ENCODE measurements at regions not wholly inside any gene's neighbourhood (a gene's known extent, or its start where the extent isn't known, plus 50 kb on each side); places are given as distances from the start of the nearest gene placed in this dataset.
"Not testable (repeated sequence)": the region's sequence is repeated elsewhere in the genome, so short reads cannot be mapped to it uniquely, and the experiment has no call there.

GRCh38 chr10:64732372-64732957, 1211.3 kb downstream of the REEP3 start:
- DNase-seq (ENCODE audit: low spot score): no peak

- DNase-seq (ENCODE audit: low spot score): peak; percentile 16
Observed at GRCh38 chr10:64733980-64734379, 1212.8 kb downstream of the REEP3 start.

- DNase-seq (ENCODE audit: low spot score): no peak
Observed at GRCh38 chr10:64738462-64738861, 1217.3 kb downstream of the REEP3 start.

GRCh38 chr10:64745565-64745964, 1224.4 kb downstream of the REEP3 start:
- DNase-seq (ENCODE audit: low spot score): no peak

- DNase-seq (ENCODE audit: low spot score): no peak
Observed at GRCh38 chr10:64750672-64751071, 1229.5 kb downstream of the REEP3 start.

GRCh38 chr10:64753516-64753915, 1232.3 kb downstream of the REEP3 start:
- no peak for DNase-seq (ENCODE audit: low spot score)

GRCh38 chr10:64760371-64760770, 1239.2 kb downstream of the REEP3 start:
- DNase-seq (ENCODE audit: low spot score): no peak

- DNase-seq (ENCODE audit: low spot score): no peak
Observed at GRCh38 chr10:64762861-64763260, 1241.7 kb downstream of the REEP3 start.

GRCh38 chr10:64765498-64765897, 1244.3 kb downstream of the REEP3 start:
- DNase-seq (ENCODE audit: low spot score): no peak

GRCh38 chr10:64771253-64772050, 1250.3 kb downstream of the REEP3 start:
- DNase-seq (ENCODE audit: low spot score): no peak

- DNase-seq (ENCODE audit: low spot score): peak; percentile 6
Observed at GRCh38 chr10:64773357-64773756, 1252.2 kb downstream of the REEP3 start.

GRCh38 chr10:64784451-64784850, 1263.2 kb downstream of the REEP3 start:
- not testable (repeated sequence) for DNase-seq (ENCODE audit: low spot score)

GRCh38 chr10:64785816-64786215, 1264.6 kb downstream of the REEP3 start:
- no peak for DNase-seq (ENCODE audit: low spot score)

- DNase-seq (ENCODE audit: low spot score): no peak
Observed at GRCh38 chr10:64786989-64787388, 1265.8 kb downstream of the REEP3 start.

GRCh38 chr10:64795847-64796246, 1274.6 kb downstream of the REEP3 start:
- DNase-seq (ENCODE audit: low spot score): no peak

- no peak for DNase-seq (ENCODE audit: low spot score)
Observed at GRCh38 chr10:64798297-64798696, 1277.1 kb downstream of the REEP3 start.

GRCh38 chr10:64808233-64808632, 1287.0 kb downstream of the REEP3 start:
- DNase-seq (ENCODE audit: low spot score): not testable (repeated sequence)

GRCh38 chr10:64810046-64810445, 1288.8 kb downstream of the REEP3 start:
- DNase-seq (ENCODE audit: low spot score): peak; percentile 45

GRCh38 chr10:64813391-64813790, 1292.2 kb downstream of the REEP3 start:
- DNase-seq (ENCODE audit: low spot score): no peak

- no peak for DNase-seq (ENCODE audit: low spot score)
Observed at GRCh38 chr10:64814201-64814600, 1293.0 kb downstream of the REEP3 start.

GRCh38 chr10:64829888-64830412, 1308.7 kb downstream of the REEP3 start:
- DNase-seq (ENCODE audit: low spot score): no peak

GRCh38 chr10:64830869-64831268, 1309.7 kb downstream of the REEP3 start:
- DNase-seq (ENCODE audit: low spot score): no peak

GRCh38 chr10:64840341-64840740, 1319.1 kb downstream of the REEP3 start:
- DNase-seq (ENCODE audit: low spot score): no peak

Measured in A172 (cell line).